ENCODE measurements at regions not wholly inside any gene's neighbourhood (a gene's known extent, or its start where the extent isn't known, plus 50 kb on each side); places are given as distances from the start of the nearest gene placed in this dataset.
"Not testable (repeated sequence)": the region's sequence is repeated elsewhere in the genome, so short reads cannot be mapped to it uniquely, and the experiment has no call there.

DNA sequence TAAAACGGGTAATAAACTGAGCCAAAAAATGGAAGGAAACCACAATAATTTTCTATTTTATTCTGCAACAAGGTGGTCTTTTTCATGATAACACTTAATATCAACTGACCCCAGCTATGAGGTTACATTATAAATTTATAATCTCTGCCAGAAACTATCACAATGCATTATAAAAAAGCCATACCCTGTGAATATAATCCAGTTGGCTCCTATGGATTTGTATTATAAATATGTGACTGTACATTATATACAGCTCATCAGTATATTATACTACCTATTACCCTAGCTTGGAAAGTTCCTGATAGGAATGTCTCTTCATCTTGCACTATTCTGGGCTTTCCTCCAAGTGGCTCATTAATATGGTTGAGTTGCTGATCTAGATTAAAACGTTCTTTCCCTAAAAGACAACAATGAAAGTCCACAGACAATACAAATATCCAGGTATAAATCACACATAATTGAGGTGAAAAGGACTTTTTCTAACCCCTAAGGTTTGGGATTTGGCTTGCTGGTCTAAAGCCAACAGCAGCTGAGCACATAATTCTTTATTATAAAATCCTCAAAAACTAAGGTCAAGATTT, 487.7 kb downstream of the TTLL7 start:
- DNase-seq (ENCODE audit: low read depth): no peak

DNA sequence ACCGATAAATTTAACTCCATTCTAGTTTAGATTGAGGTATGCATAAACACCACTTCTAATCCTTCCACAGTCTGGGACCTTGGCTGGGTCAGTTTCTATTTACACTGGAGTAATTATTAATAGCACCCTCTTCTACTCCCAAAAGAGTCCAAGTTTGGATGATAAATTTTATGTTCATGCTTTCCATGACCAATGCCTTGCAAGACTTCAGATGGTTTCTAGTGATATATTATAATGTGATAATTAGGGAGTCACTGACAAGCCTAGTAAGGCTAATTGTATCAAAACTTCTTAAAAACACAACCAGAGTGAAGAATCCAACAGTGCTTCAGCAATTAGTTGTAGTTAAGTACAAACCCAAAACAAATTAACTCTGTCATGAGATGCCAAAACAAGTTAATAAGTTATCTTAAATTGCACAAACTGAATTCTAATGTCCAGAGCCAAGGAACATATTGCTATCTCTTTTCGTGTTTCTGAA, 489.6 kb downstream of the TTLL7 start:
- DNase-seq (ENCODE audit: low read depth): no peak

GRCh38 chr1:83508485-83509151, 490.3 kb downstream of the TTLL7 start:
- no peak for DNase-seq (ENCODE audit: low read depth)

DNA sequence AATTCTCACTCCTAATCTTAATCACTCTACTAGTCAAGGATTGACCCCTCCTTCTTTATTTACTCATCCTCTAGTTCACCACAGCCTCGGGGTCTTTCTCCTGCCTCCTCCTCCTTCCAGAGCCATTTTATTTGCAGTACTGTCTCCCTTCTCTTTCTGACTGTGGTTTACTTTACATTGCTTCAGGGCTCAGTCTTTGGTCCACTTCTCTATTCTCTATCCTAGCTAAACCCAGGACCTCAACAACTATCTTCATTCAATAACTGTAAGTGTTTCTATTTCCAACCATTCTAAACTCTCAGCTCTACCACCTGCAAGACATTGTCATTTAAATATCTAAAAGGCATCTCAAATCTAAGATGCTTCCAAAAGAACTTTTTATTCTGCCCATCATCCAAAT, 493.8 kb downstream of the TTLL7 start:
- no peak for DNase-seq (ENCODE audit: low read depth)

DNA sequence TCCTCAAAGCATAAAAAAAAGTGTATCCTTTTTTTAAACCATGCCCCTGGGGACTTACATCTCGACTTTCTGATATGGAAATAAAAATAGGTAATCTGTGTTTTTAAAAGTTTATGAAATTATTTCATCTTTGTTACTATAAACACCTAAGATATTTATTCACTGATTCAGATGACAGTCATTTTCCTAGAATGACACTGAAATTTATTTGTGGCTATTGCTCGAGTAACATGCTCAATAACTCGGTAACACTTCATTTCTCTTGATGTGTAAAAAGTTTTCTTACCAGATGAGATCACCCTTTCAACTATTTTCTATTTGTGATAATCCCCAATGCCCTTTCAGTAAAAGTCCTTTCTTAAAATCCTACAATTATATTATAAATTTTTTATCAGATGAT, 495.8 kb downstream of the TTLL7 start:
- DNase-seq (ENCODE audit: low read depth): no peak

- DNase-seq (ENCODE audit: low read depth): no peak
Observed at GRCh38 chr1:83500987-83501591, 497.8 kb downstream of the TTLL7 start.

GRCh38 chr1:83500531-83500930, 498.4 kb downstream of the TTLL7 start:
- no peak for DNase-seq (ENCODE audit: low read depth)

GRCh38 chr1:83499998-83500397, 498.9 kb downstream of the TTLL7 start:
- DNase-seq (ENCODE audit: low read depth): no peak

GRCh38 chr1:83497563-83497962, 501.4 kb downstream of the TTLL7 start:
- no peak for DNase-seq (ENCODE audit: low read depth)

GRCh38 chr1:83495560-83495959, 503.4 kb downstream of the TTLL7 start:
- DNase-seq (ENCODE audit: low read depth): no peak

GRCh38 chr1:83493633-83494032, 505.3 kb downstream of the TTLL7 start:
- no peak for DNase-seq (ENCODE audit: low read depth)

- DNase-seq (ENCODE audit: low read depth): no peak
Observed at GRCh38 chr1:83491930-83492329, 507.0 kb downstream of the TTLL7 start.

DNA sequence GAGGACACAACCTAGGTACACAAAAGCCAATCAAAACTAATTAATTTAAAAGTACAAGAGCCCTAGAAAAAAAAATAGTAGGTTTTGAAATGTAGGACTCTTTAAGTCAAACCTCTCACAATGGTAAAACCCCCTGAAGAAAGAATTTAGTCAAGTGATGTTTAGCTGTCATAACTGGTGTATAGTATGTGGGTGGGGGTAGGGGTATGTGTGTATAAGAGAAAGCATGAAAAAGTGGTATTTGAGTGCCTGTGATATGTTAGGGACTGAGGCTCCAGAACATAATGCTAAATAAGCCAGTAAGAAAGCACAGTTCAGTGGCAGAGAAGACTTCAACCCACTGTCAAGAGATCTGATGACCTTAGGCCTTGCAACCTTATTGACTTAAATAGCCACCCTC, 507.9 kb downstream of the TTLL7 start:
- no peak for DNase-seq (ENCODE audit: low read depth)

GRCh38 chr1:83488105-83488504, 510.8 kb downstream of the TTLL7 start:
- DNase-seq (ENCODE audit: low read depth): not testable (repeated sequence)

GRCh38 chr1:83487460-83487859, 511.5 kb downstream of the TTLL7 start:
- not testable (repeated sequence) for DNase-seq (ENCODE audit: low read depth)

DNA sequence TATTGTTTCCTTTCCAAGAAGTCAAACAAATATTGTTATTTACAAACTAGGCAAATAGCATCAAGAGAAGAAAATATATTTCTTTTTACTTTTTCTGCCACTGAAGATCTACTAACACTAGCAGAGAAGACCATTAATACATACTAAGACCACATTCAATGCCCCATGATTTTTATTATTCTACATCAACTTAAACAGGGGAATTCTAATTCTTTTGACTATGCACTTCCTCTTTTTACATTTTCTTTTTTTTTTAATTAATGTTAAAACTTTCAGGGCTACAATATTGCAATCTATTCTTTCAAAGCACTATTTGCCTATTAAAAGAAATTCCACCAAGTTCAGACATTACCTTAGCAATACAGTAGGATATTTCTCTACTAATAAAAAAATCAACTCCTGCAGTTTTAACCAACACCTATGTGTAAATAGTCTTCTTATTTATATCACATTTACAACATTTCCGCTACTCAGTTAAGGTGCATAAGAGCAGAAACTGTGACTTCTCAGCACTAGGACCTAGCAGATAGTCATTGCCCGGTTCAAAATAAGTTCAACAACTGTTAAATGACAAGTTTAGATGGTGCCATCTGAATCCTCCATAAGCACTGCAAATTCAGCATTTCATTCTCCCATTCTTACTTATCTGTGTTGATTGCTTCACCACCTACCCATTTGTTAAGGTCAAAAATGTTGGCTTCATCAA, 513.5 kb downstream of the TTLL7 start:
- not testable (repeated sequence) for DNase-seq (ENCODE audit: low read depth)

DNA sequence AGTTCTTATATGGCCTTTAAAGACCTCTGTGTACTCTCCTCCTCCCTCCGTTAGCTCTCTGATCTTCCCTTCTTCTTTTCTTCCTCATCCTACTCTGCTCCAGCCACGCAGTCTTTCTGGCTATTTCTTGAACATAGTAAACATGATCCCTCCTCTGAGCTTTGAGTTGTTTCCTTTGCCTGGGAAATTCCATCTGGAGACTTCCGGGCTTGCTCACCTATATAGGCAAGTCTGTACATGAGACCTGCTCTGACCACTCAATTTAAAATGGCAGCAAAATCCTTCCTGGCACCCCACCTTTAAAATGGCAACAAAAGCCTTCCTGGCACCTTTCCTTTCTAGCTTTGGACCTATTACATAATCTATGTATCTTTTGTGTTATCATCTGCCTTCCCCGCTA, 517.6 kb downstream of the TTLL7 start:
- not testable (repeated sequence) for DNase-seq (ENCODE audit: low read depth)

GRCh38 chr1:83479591-83480239, 519.2 kb downstream of the TTLL7 start:
- DNase-seq (ENCODE audit: low read depth): not testable (repeated sequence)

- not testable (repeated sequence) for DNase-seq (ENCODE audit: low read depth)
Observed at GRCh38 chr1:83478127-83478526, 520.8 kb downstream of the TTLL7 start.

DNA sequence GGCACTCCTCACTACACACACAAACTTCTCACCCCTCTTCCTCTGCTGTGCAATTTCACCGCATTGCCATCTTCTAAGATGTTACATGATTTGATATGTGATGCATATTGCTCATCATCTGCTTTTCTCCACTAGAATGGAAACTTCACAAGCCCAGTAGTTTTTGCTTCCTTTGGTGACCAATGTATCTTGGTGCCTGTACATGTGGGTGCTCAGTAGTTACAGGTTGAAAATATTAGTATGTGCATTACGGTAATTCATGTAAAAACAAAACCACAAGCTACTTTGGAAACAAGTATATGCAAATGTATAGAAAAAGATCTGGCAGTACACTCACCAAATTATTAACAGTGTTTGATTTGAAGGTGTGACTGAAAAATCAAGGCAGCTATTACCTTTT, 522.4 kb downstream of the TTLL7 start:
- DNase-seq (ENCODE audit: low read depth): not testable (repeated sequence)

- not testable (repeated sequence) for DNase-seq (ENCODE audit: low read depth)
Observed at GRCh38 chr1:83474946-83475345, 524.0 kb downstream of the TTLL7 start.

DNA sequence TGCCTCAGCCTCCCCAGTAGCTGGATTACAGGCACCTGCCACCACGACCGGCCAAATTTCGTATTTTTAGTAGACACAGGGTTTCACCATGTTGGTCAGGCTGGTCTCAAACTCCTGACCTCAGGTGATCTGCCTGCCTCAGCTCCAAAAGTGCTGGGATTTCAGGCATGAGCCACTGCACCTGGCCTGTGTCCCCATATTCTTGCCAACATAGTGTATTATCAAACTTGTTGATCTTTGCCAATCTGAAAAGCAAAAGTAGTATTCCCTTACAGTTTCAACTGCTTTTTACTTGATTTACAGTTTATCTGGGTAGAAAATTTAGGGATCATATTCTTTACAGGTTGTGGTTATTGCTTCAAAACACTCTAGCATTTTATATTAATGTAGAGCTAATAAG, 524.9 kb downstream of the TTLL7 start:
- DNase-seq (ENCODE audit: low read depth): not testable (repeated sequence)
